MM.1S (cell line): ENCODE measurements at regions not wholly inside any gene's neighbourhood (a gene's known extent, or its start where the extent isn't known, plus 50 kb on each side); places are given as distances from the start of the nearest gene placed in this dataset.

Experiments used
- DNase-seq: peaks from one replicate; pipeline ENCODE4 v3.0.0-alpha.2; 2015
- H2AFZ ChIP-seq: fragments of 300-600 bp; sonication (generic); 2 replicates; pipeline ENCODE4 v1.6.0; 2016; ENCODE audit warnings: antibody characterized with exemption, low read length
- H3F3A ChIP-seq: fragments of 300-600 bp; sonication (generic); 2 replicates; pipeline ENCODE4 v1.6.1; 2016; ENCODE audit warnings: mild to moderate bottlenecking, antibody characterized with exemption, low read length, moderate library complexity, mixed read lengths; ENCODE audit not compliant: insufficient read depth
- H3K27ac ChIP-seq: fragments of 300-600 bp; sonication (generic); 2 replicates; pipeline ENCODE4 v1.5.1; 2016; ENCODE audit warnings: mild to moderate bottlenecking, low read length
- H3K27me3 ChIP-seq: fragments of 300-600 bp; sonication (generic); replicated peaks from 2 replicates; pipeline ENCODE4 v1.6.0; 2016; ENCODE audit warnings: low read length; ENCODE audit not compliant: insufficient read depth
- H3K36me3 ChIP-seq: fragments of 300-600 bp; sonication (generic); replicated peaks from 2 replicates; pipeline ENCODE4 v1.6.1; 2016; ENCODE audit warnings: mild to moderate bottlenecking, low read length, mixed read lengths; ENCODE audit not compliant: insufficient read depth
- H3K4me1 ChIP-seq: fragments of 300-600 bp; sonication (generic); 2 replicates; pipeline ENCODE4 v1.6.1; 2016; ENCODE audit warnings: low read length, mixed read lengths
- H3K4me2 ChIP-seq: fragments of 300-600 bp; sonication (generic); 2 replicates; pipeline ENCODE4 v1.6.0; 2016; ENCODE audit warnings: low read depth, low read length
- H3K4me3 ChIP-seq: fragments of 300-600 bp; sonication (generic); 2 replicates; pipeline ENCODE4 v1.5.1; 2016; ENCODE audit warnings: low read length, mixed read lengths
- H3K79me2 ChIP-seq: fragments of 300-600 bp; sonication (generic); 2 replicates; pipeline ENCODE4 v1.6.1; 2016; ENCODE audit warnings: mixed run types, low read length, mixed read lengths
- H3K9ac ChIP-seq: fragments of 300-600 bp; sonication (generic); 2 replicates; pipeline ENCODE4 v1.6.1; 2016; ENCODE audit warnings: low read length, mixed read lengths
- H3K9me2 ChIP-seq: fragments of 300-600 bp; sonication (generic); replicated peaks from 2 replicates; pipeline ENCODE4 v1.6.1; 2016; ENCODE audit warnings: mild to moderate bottlenecking, low read length, mixed read lengths; ENCODE audit not compliant: insufficient read depth
- H3K9me3 ChIP-seq: fragments of 300-600 bp; sonication (generic); replicated peaks from 2 replicates; pipeline ENCODE4 v1.6.1; 2016; ENCODE audit warnings: mild to moderate bottlenecking, low read length, mixed read lengths; ENCODE audit not compliant: insufficient read depth
- H4K20me1 ChIP-seq: fragments of 300-600 bp; sonication (generic); 2 replicates; pipeline ENCODE4 v1.6.1; 2016; ENCODE audit warnings: mild to moderate bottlenecking, low read length, moderate library complexity, mixed read lengths; ENCODE audit not compliant: insufficient read depth
- EZH2 ChIP-seq: fragments of 300-600 bp; sonication (generic); optimal IDR thresholded peaks from 2 replicates; pipeline ENCODE3; 2017; ENCODE audit warnings: low read depth, mild to moderate bottlenecking, antibody characterized with exemption, low read length, mixed read lengths
- EZH2phosphoT487 ChIP-seq: fragments of 300-600 bp; sonication (generic); IDR thresholded peaks from 2 replicates; pipeline ENCODE4 v1.6.1; 2018; ENCODE audit warnings: antibody characterized with exemption, low read length
- TF ChIP-seq, protein P1 (sequence below): fragments of 300-600 bp; sonication (generic); IDR thresholded peaks from 2 replicates; pipeline ENCODE4 v1.5.1; 2016; ENCODE audit warnings: antibody characterized with exemption, low read length, mixed read lengths

DNA sequence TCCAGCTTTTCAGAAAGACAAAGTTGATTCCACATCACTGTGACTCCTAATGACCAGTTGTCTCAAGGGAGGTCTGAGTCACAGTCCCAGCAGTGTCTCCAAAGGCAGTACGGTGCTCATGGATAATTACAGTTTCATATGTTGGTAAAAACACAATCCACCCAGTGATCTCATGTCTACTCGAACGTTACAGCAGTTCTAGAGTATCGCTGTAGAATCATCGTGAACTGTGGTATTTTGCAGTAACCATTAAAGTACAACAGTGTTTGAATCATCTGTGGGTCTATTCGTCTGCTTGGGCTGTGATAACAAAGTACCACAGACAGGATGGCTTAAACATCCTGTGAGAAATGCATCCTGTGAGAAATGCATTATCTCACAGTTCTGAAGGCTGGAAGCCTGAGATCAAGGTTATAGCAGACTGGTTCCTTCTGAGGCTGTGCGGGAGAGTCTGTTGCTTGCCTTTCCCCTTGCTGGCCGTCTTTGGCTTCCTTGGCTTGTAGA, 121.1 kb upstream of the SORBS2 start:
- no peaks in the 10 kb centered on the region for H3K9me3 ChIP-seq
- H3F3A ChIP-seq = no peaks in the 10 kb centered on the region
- H3K9me2 ChIP-seq = no peaks in the 10 kb centered on the region
- no peak overlapping the region for H3K4me2 ChIP-seq
- no peak overlapping the region for H2AFZ ChIP-seq
- no peaks in the 10 kb centered on the region for H3K79me2 ChIP-seq
- H4K20me1 ChIP-seq = no peaks in the 10 kb centered on the region
- no peaks in the 10 kb centered on the region for H3K36me3 ChIP-seq
- no peak overlapping the region for H3K4me3 ChIP-seq
- no peaks in the 10 kb centered on the region for H3K4me1 ChIP-seq
- DNase-seq = no peak
- H3K9ac ChIP-seq = no peak overlapping the region
- TF ChIP-seq EZH2phosphoT487 = no peak
- H3K27me3 ChIP-seq = no peaks in the 10 kb centered on the region
- H3K27ac ChIP-seq = no peak overlapping the region

DNA sequence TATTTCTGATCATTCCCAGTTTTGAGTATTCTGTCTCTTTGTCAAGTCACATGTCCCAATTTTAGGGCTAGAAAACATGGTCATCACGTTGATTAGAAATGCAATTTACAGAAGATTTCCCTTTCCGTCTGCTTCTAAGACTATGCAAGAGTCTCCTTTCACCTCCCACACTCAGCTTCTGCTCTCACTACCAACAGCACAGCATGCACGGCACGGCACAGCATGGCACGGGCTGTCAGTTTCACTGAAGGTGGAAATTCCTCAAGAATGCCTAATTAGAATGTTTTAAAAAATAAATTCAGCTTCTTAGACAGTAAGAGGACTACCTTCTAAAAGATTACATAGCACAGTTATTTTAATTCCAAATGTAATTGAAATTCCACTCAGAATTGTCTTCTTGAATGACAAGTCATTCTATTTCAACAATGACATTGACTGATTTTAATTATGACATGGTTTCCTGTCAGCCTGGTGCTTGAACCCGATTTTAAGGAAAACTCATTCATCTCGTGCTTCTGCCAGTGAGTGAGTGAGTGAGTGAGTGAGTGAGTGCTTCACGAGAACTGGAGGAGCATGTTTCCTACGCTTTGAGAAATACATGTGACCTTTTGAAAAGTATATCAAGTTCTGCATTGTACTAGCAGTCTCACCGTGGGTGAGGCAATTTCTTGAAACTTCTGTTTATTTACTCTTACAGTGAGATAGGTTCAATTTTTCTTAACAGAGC, 124.8 kb upstream of the SORBS2 start:
- Histone ChIP-seq H2AFZ (no peak overlapping the region), H3F3A (no peaks in the 10 kb centered on the region), H3K4me2 (no peak overlapping the region), H3K9me2 (no peaks in the 10 kb centered on the region), H3K9me3 (no peaks in the 10 kb centered on the region), H3K4me1 (no peaks in the 10 kb centered on the region), H3K27me3 (no peaks in the 10 kb centered on the region), H3K36me3 (no peaks in the 10 kb centered on the region), H4K20me1 (no peaks in the 10 kb centered on the region), H3K4me3 (no peak overlapping the region), H3K9ac (no peak overlapping the region), H3K27ac (no peak overlapping the region), H3K79me2 (no peaks in the 10 kb centered on the region)
- TF ChIP-seq EZH2phosphoT487 = no peak
- TF ChIP-seq, protein P1, sequence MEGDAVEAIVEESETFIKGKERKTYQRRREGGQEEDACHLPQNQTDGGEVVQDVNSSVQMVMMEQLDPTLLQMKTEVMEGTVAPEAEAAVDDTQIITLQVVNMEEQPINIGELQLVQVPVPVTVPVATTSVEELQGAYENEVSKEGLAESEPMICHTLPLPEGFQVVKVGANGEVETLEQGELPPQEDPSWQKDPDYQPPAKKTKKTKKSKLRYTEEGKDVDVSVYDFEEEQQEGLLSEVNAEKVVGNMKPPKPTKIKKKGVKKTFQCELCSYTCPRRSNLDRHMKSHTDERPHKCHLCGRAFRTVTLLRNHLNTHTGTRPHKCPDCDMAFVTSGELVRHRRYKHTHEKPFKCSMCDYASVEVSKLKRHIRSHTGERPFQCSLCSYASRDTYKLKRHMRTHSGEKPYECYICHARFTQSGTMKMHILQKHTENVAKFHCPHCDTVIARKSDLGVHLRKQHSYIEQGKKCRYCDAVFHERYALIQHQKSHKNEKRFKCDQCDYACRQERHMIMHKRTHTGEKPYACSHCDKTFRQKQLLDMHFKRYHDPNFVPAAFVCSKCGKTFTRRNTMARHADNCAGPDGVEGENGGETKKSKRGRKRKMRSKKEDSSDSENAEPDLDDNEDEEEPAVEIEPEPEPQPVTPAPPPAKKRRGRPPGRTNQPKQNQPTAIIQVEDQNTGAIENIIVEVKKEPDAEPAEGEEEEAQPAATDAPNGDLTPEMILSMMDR = no peak
- no peak for TF ChIP-seq EZH2
- DNase-seq = no peak

DNA sequence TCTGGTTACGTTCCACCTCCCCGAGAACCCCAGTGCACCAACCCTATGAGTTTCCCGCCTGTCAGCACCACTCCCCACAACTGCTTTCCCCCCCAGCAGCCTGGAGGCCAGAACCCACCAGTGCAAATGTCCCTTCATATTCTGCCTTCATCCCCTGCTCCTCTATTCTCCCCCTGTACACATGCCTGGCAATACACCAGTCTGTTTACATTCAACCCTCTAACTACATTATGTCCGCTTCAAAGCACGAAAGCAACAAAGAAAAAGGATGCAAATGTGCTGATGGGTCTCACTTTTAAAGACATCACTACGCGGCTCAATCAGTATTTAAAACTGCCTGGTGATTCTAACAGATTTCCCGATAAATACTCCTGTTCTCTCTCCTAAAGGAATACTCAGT, 126.7 kb upstream of the SORBS2 start:
- Histone ChIP-seq H4K20me1 (no peaks in the 10 kb centered on the region), H3K9ac (no peak overlapping the region), H3F3A (no peaks in the 10 kb centered on the region), H3K4me3 (no peak overlapping the region), H3K27me3 (no peaks in the 10 kb centered on the region), H3K36me3 (no peaks in the 10 kb centered on the region), H3K27ac (no peak overlapping the region), H3K4me1 (no peaks in the 10 kb centered on the region), H2AFZ (no peak overlapping the region), H3K9me2 (no peaks in the 10 kb centered on the region), H3K79me2 (no peaks in the 10 kb centered on the region), H3K4me2 (no peak overlapping the region), H3K9me3 (no peaks in the 10 kb centered on the region)
- DNase-seq = no peak
- TF ChIP-seq EZH2 = no peak
- TF ChIP-seq, protein P1 = no peak
- TF ChIP-seq EZH2phosphoT487 = no peak

DNA sequence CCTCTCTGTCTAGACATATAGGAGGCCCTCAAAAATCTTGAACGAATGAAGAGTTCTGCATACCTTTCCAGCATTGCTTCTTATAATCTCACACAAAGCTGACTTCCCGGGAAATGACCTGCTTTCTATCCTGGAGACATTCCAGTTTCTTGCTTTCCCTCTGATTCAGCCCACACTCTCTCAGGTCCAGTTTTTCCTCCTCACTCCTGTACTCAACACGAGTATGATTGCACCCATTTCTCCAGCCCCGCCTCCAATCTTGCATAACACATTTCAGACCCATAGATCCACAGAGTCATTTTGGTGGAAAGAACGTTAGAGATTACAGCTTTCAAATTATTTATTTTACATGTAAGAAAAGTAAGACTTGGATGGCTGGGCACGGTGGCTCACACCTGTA, 127.5 kb upstream of the TLR3 start:
- Histone ChIP-seq H2AFZ (no peak overlapping the region), H3K79me2 (no peaks in the 10 kb centered on the region), H3K4me1 (no peaks in the 10 kb centered on the region), H3K27me3 (no peaks in the 10 kb centered on the region), H3K4me2 (no peak overlapping the region), H3F3A (no peaks in the 10 kb centered on the region), H3K9ac (no peak overlapping the region), H3K36me3 (no peaks in the 10 kb centered on the region), H3K9me2 (no peaks in the 10 kb centered on the region), H3K4me3 (no peak overlapping the region), H3K27ac (no peak overlapping the region), H4K20me1 (no peaks in the 10 kb centered on the region), H3K9me3 (no peaks in the 10 kb centered on the region)
- DNase-seq = no peak
- TF ChIP-seq, protein P1 = no peak
- TF ChIP-seq EZH2 (no peak), EZH2phosphoT487 (no peak)
